Adrenal gland (tissue), 5 donors: ENCODE measurements at regions not wholly inside any gene's neighbourhood (a gene's known extent, or its start where the extent isn't known, plus 50 kb on each side); places are given as distances from the start of the nearest gene placed in this dataset.

Source experiments
- CTCF ChIP-seq, 6 experiments: fragments of 450-650 bp in 4 of 6; fragments of 200-600 bp in 2 of 6; sonication (generic) in 1 of 6; IDR thresholded peaks; 1 replicate in 5 of 6; 2 replicates in 1 of 6; pipeline versions ENCODE4 v1.5.1 to v1.8.0; 2016 to 2021; ENCODE audit warnings: antibody characterized with exemption in 6 of 6, mild to moderate bottlenecking in 2 of 6, moderate library complexity in 1 of 6
- POLR2A ChIP-seq, 2 donors: fragments of 450-650 bp; IDR thresholded peaks; one replicate each; pipeline ENCODE4 v1.6.1; 2017; ENCODE audit warnings: antibody characterized with exemption in 2 of 2, mild to moderate bottlenecking in 2 of 2, moderate library complexity in 1 of 2
- donor health status: DM: no; HTN: no; CAD: no.

DNA sequence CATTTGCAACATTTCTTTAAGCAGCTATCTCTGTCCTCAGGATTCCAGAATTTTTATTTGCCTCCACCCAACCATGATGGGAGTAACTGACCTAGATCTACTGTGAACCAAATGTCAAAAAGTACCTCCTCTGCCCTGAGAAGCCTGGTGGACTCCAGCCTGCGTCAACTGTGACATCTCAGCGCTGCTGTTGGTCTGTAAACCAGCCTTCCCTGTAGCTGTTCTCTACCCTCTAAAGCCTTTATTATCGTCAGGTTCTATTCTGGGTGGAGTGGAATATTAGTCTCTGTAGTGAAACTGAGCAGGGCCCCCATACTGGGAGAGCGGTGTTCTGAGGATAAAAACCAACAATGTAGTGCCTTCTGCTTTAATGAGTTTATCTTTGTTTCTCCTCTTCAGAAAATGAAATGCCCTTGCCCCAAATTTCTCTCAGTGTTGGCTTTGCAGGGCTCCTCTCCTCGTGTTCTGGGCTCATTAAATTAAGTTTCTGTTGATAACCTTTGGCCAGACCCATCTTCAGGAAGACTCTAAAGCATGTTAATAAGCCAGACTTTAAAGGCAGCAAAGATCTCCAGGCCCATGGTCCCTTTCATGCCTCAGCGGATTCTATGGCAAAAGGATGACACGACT, 223.1 kb upstream of the PLXNA2 start:
- TF ChIP-seq CTCF (IDR thresholded peaks at IDR 0.05) (no peak), POLR2A (IDR thresholded peaks at IDR 0.05) (no peak)
